Kidney (tissue), 13 donors: ENCODE measurements at regions not wholly inside any gene's neighbourhood (a gene's known extent, or its start where the extent isn't known, plus 50 kb on each side); places are given as distances from the start of the nearest gene placed in this dataset.
A peak's percentile ranks its signal among the peaks of the same experiment; 100 is the strongest.

ENCODE experiments used
- DNase-seq, 5 donors: peaks; one replicate each; pipeline ENCODE4 v3.0.0-alpha.2; 2013 to 2020
- FAIRE-seq: peaks from 2 replicates; lab custom pipeline; 2012; peaks lifted over from hg19 to GRCh38; lab: Jason Lieb, UNC
- H3K27ac ChIP-seq, 2 donors: one replicate each; pipeline ENCODE4 v1.7.0; 2013; ENCODE audit warnings: low read depth in 2 of 2, low read length in 2 of 2, inconsistent platforms in 1 of 2
- H3K27me3 ChIP-seq: one replicate; pipeline ENCODE4 v1.7.1; 2013; ENCODE audit warnings: low read length, inconsistent platforms; ENCODE audit not compliant: control insufficient read depth, insufficient read depth
- H3K36me3 ChIP-seq, 3 donors: one replicate each; pipeline versions ENCODE4 v1.7.0 to v1.7.1; 2013; ENCODE audit warnings: low read length in 3 of 3, control low read depth in 1 of 3, inconsistent platforms in 1 of 3; ENCODE audit not compliant: insufficient read depth in 3 of 3, control insufficient read depth in 2 of 3
- H3K4me1 ChIP-seq, 3 donors: one replicate each; pipeline versions ENCODE4 v1.7.0 to v1.7.1; 2013; ENCODE audit warnings: low read length in 3 of 3, inconsistent platforms in 1 of 3, low read depth in 1 of 3; ENCODE audit not compliant: control insufficient read depth in 2 of 3, insufficient read depth in 2 of 3
- H3K4me3 ChIP-seq, 3 donors: one replicate each; pipeline versions ENCODE4 v1.7.0 to v1.8.1; 2013; ENCODE audit warnings: low read length in 3 of 3, control low read depth in 1 of 3, inconsistent platforms in 1 of 3
- H3K9ac ChIP-seq, 3 donors: one replicate each; pipeline versions ENCODE4 v1.7.0 to v1.7.1; 2013; ENCODE audit warnings: low read length in 3 of 3, control low read depth in 1 of 3, inconsistent platforms in 1 of 3
- H3K9me3 ChIP-seq, 3 donors: one replicate each; pipeline versions ENCODE4 v1.7.0 to v1.7.1; 2013; ENCODE audit warnings: low read length in 3 of 3, control low read depth in 1 of 3, inconsistent platforms in 1 of 3; ENCODE audit not compliant: control insufficient read depth in 2 of 3, insufficient read depth in 1 of 3
- CTCF ChIP-seq: IDR thresholded peaks from 3 replicates; pipeline ENCODE4 v1.5.1; 2012; ENCODE audit warnings: mild to moderate bottlenecking, moderate library complexity, borderline replicate concordance; ENCODE audit not compliant: insufficient read depth; ENCODE audit errors: extremely low read depth
- intact Hi-C: fragments of 100-400 bp; cut with DNase I; formaldehyde crosslinking; loops from one replicate; pipeline ENCODE4 v1.11.1; 2022
- donor health status: control.
- donor health status: control.
- donor health status: control.
- donor health status: control.
- donor health status: control.
- donor health status: DM: yes; HTN: yes; CAD: no.
- donor health status: Normal renal cell carcinoma (clear cell type).

GRCh38 chr2:120832296-120833070, 96.8 kb downstream of the GLI2 start:
- Histone ChIP-seq H3K27ac (no peak overlapping the region), H3K4me3 (no peak overlapping the region), H3K27me3 (peaks cover 2% of the 10 kb centered on the region), H3K36me3 (peaks cover 0 to 2% (median 0%) of the 10 kb centered on the region in 3 donors), H3K9ac (no peak overlapping the region), H3K4me1 (peaks cover 0 to 3% (median 2%) of the 10 kb centered on the region in 3 donors), H3K9me3 (no peaks in the 10 kb centered on the region)
- FAIRE-seq (no peak), DNase-seq (no peak)
- TF ChIP-seq CTCF = no peak
- intact Hi-C loops = no loop called here

DNA sequence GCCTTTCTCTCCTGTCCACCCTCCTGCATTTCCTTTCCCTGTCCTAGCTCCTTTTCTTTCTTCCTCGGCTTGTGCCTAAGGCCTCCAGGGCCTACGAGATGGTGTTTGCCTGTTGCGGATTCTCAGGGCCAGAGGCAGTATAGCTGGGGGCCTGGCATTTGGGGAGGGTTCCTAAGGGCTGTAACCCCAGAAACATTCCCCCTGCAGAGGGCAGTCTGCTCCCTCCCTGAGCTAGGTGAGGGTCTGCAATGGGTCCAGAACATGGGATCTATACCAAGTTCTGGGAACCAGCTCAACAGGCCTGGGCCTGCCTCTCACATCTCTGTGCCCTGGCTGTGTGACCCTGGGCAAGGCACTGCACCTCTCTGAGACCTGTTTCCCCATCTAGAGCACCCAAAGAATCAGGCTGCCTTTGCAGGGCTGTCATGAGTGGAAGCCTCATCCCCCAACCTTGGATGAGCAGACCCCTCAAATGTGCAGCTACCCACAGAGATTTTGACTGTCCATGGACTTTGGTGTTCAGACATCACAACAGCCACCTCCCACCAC, 97.5 kb downstream of the GLI2 start:
- Histone ChIP-seq H3K9ac (no peak overlapping the region), H3K4me3 (no peak overlapping the region), H3K27ac (no peak overlapping the region), H3K36me3 (peaks cover 0 to 2% (median 0%) of the 10 kb centered on the region in 3 donors), H3K27me3 (peaks cover 2% of the 10 kb centered on the region), H3K4me1 (peaks cover 0 to 3% (median 2%) of the 10 kb centered on the region in 3 donors), H3K9me3 (no peaks in the 10 kb centered on the region)
- TF ChIP-seq CTCF = no peak
- FAIRE-seq (no peak), DNase-seq (no peak)
- intact Hi-C loops = no loop called here

DNA sequence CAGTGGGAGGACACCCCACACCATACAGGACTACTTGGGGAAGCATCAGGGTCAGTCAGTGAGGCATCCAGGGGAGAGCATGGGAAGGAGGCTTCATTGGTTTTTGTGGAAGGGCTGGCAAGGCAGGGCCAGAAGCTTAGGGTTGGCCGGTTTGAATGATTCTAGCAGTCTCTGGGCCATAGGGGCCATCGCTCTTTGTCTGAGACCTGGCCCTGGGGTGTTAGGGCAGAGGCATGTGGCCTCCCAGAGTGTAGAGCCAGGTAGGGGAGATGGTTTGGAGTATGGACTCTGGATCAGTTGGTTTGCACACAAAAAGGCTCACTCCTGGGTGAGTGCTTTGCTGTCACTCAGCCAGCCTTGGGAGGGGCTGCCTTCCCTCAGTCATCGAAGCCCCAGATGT, 98.5 kb downstream of the GLI2 start:
- Histone ChIP-seq H3K9ac (no peak overlapping the region), H3K4me3 (no peak overlapping the region), H3K27ac (no peak overlapping the region), H3K36me3 (no peaks in the 10 kb centered on the region), H3K4me1 (no peaks in the 10 kb centered on the region), H3K9me3 (no peaks in the 10 kb centered on the region), H3K27me3 (no peaks in the 10 kb centered on the region)
- FAIRE-seq (no peak), DNase-seq (peak in 1 of 5 donors; percentile 28)
- TF ChIP-seq CTCF = no peak
- intact Hi-C loops = no loop called here
